Left lung (tissue), 4 donors: ENCODE measurements at regions not wholly inside any gene's neighbourhood (a gene's known extent, or its start where the extent isn't known, plus 50 kb on each side); places are given as distances from the start of the nearest gene placed in this dataset.

ENCODE experiments used
- ATAC-seq: fragments of 200-7000 bp; cut with Tn5 transposase; one replicate; pipeline ENCODE4 v1.9.1; 2020; ENCODE audit warnings: moderate library complexity
- DNase-seq, 4 donors: peaks; one replicate each; pipeline ENCODE4 v3.0.0-alpha.2; 2013 to 2020
- H3K27ac ChIP-seq, 2 donors: fragments of 200-600 bp; sonication (generic) in 1 of 2; one replicate each; pipeline versions ENCODE4 v1.5.0 to v1.8.0; 2020 to 2021
- H3K27me3 ChIP-seq, 2 donors: fragments of 200-600 bp; sonication (generic) in 1 of 2; one replicate each; pipeline versions ENCODE4 v1.5.0 to v1.8.0; 2020 to 2021
- H3K36me3 ChIP-seq, 2 donors: fragments of 200-600 bp; sonication (generic) in 1 of 2; one replicate each; pipeline versions ENCODE4 v1.5.0 to v1.8.0; 2020 to 2021
- H3K4me1 ChIP-seq, 2 donors: fragments of 200-600 bp; one replicate each; pipeline ENCODE4 v1.8.0; 2021
- H3K4me3 ChIP-seq, 2 donors: fragments of 200-600 bp; sonication (generic) in 1 of 2; one replicate each; pipeline versions ENCODE4 v1.5.0 to v1.8.0; 2020 to 2021; ENCODE audit warnings: mild to moderate bottlenecking in 1 of 2
- H3K9me3 ChIP-seq, 2 donors: fragments of 200-600 bp; sonication (generic) in 1 of 2; one replicate each; pipeline versions ENCODE4 v1.5.0 to v1.8.0; 2020 to 2021
- CTCF ChIP-seq, 2 donors: fragments of 200-600 bp; sonication (generic) in 1 of 2; IDR thresholded peaks; one replicate each; pipeline versions ENCODE4 v1.5.0 to v1.8.0; 2021; ENCODE audit warnings: antibody characterized with exemption in 2 of 2
- intact Hi-C, 2 donors: fragments of 100-400 bp; cut with DNase I; formaldehyde crosslinking; loops; one replicate each; pipeline versions ENCODE4 v1.11.2 to v1.14.2; 2022
- donor health status: DM: no; HTN: yes; CAD: no.
- donor health status: DM: no; HTN: no; CAD: no.

- TF ChIP-seq CTCF (IDR thresholded peaks at IDR 0.05) = no peak
- Histone ChIP-seq H3K27ac (no peak overlapping the region), H3K4me3 (no peak overlapping the region), H3K4me1 (no peaks in the 10 kb centered on the region), H3K27me3 (no peaks in the 10 kb centered on the region), H3K9me3 (no peaks in the 10 kb centered on the region), H3K36me3 (no peaks in the 10 kb centered on the region)
- intact Hi-C loops = loop anchor here in 1 of 2 donors (5.0 kb wide), 1 partner anchor 572 kb away; the partner anchor contains the start of gene CCDC85A
- DNase-seq (no peak), ATAC-seq (no peak)
These were observed 570.8 kb downstream of the CCDC85A start for GRCh38 chr2:56754627-56755026.

- intact Hi-C loops = no loop called here
- no peak for TF ChIP-seq CTCF (IDR thresholded peaks at IDR 0.05)
- H3K27me3 ChIP-seq = no peaks in the 10 kb centered on the region
- ATAC-seq = no peak
- no peaks in the 10 kb centered on the region for H3K4me1 ChIP-seq
- H3K9me3 ChIP-seq = peaks cover 0 to 7% of the 10 kb centered on the region in 2 donors
- no peak for DNase-seq
- no peaks in the 10 kb centered on the region for H3K36me3 ChIP-seq
- no peak overlapping the region for H3K4me3 ChIP-seq
- no peak overlapping the region for H3K27ac ChIP-seq
These were observed 574.2 kb downstream of the CCDC85A start for GRCh38 chr2:56757884-56758545.

GRCh38 chr2:56763683-56764082 is 579.9 kb downstream of the CCDC85A start:
- ATAC-seq (no peak), DNase-seq (no peak)
- no peak for TF ChIP-seq CTCF (IDR thresholded peaks at IDR 0.05)
- Histone ChIP-seq H3K27ac (no peak overlapping the region), H3K36me3 (no peaks in the 10 kb centered on the region), H3K9me3 (peaks cover 0 to 7% of the 10 kb centered on the region in 2 donors), H3K4me1 (no peaks in the 10 kb centered on the region), H3K27me3 (no peaks in the 10 kb centered on the region), H3K4me3 (no peak overlapping the region)
- intact Hi-C loops = no loop called here

GRCh38 chr2:56768973-56769372 is 585.2 kb downstream of the CCDC85A start:
- Histone ChIP-seq H3K27ac (no peak overlapping the region), H3K4me1 (no peaks in the 10 kb centered on the region), H3K9me3 (peaks cover 0 to 13% of the 10 kb centered on the region in 2 donors), H3K4me3 (no peak overlapping the region), H3K36me3 (no peaks in the 10 kb centered on the region), H3K27me3 (no peaks in the 10 kb centered on the region)
- no peak for TF ChIP-seq CTCF (IDR thresholded peaks at IDR 0.05)
- DNase-seq (no peak), ATAC-seq (no peak)
- intact Hi-C loops = no loop called here

GRCh38 chr2:56770490-56770889 is 586.7 kb downstream of the CCDC85A start:
- Histone ChIP-seq H3K9me3 (peaks cover 0 to 13% of the 10 kb centered on the region in 2 donors), H3K4me3 (no peak overlapping the region), H3K36me3 (no peaks in the 10 kb centered on the region), H3K27me3 (no peaks in the 10 kb centered on the region), H3K4me1 (no peaks in the 10 kb centered on the region), H3K27ac (no peak overlapping the region)
- no peak for TF ChIP-seq CTCF (IDR thresholded peaks at IDR 0.05)
- intact Hi-C loops = no loop called here
- ATAC-seq = no peak
- DNase-seq = no peak
